ENCODE measurements at regions not wholly inside any gene's neighbourhood (a gene's known extent, or its start where the extent isn't known, plus 50 kb on each side); places are given as distances from the start of the nearest gene placed in this dataset.

- no peak for TF ChIP-seq ATF6 (CRISPR knock-in tag; IDR thresholded peaks at IDR 0.05)
- TF ChIP-seq, protein P1, sequence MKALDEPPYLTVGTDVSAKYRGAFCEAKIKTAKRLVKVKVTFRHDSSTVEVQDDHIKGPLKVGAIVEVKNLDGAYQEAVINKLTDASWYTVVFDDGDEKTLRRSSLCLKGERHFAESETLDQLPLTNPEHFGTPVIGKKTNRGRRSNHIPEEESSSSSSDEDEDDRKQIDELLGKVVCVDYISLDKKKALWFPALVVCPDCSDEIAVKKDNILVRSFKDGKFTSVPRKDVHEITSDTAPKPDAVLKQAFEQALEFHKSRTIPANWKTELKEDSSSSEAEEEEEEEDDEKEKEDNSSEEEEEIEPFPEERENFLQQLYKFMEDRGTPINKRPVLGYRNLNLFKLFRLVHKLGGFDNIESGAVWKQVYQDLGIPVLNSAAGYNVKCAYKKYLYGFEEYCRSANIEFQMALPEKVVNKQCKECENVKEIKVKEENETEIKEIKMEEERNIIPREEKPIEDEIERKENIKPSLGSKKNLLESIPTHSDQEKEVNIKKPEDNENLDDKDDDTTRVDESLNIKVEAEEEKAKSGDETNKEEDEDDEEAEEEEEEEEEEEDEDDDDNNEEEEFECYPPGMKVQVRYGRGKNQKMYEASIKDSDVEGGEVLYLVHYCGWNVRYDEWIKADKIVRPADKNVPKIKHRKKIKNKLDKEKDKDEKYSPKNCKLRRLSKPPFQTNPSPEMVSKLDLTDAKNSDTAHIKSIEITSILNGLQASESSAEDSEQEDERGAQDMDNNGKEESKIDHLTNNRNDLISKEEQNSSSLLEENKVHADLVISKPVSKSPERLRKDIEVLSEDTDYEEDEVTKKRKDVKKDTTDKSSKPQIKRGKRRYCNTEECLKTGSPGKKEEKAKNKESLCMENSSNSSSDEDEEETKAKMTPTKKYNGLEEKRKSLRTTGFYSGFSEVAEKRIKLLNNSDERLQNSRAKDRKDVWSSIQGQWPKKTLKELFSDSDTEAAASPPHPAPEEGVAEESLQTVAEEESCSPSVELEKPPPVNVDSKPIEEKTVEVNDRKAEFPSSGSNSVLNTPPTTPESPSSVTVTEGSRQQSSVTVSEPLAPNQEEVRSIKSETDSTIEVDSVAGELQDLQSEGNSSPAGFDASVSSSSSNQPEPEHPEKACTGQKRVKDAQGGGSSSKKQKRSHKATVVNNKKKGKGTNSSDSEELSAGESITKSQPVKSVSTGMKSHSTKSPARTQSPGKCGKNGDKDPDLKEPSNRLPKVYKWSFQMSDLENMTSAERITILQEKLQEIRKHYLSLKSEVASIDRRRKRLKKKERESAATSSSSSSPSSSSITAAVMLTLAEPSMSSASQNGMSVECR (CRISPR knock-in tag; IDR thresholded peaks at IDR 0.05; ENCODE audit: borderline replicate concordance), result no peak
- TF ChIP-seq TP53 (CRISPR knock-in tag; IDR thresholded peaks at IDR 0.05), result no peak
- no peak for TF ChIP-seq JUN (CRISPR knock-in tag; IDR thresholded peaks at IDR 0.05)
Measured at GRCh38 chrX:13440176-13440575, 120.3 kb upstream of the ATXN3L start (continued).

DNA sequence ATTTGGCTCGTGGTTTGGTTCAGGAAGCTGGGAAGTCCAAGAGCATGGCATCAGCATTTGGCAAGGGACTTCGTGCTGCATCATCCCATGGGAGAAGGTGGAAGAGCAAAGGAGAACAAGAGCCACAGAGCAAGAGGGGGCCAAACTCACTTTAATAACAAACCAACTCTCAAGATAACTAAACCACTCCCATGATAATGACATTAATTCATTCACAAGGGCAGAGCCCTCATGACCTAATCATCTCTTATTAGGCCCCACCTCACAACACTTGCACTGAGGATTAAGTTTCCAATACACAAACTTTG lies 113.4 kb upstream of the ATXN3L start:
- H3K9me3 Mint-ChIP-seq, result peaks cover 6% of the 10 kb centered on the region
- H3K27ac Mint-ChIP-seq, result no peak overlapping the region
- CTCF ChIA-PET, result no interaction called here
- DNase-seq (ENCODE audit: low spot score) (no peak), ATAC-seq (no peak)
- H3K4me3 Mint-ChIP-seq, result no peak overlapping the region
- TF ChIP-seq ZNF281 (CRISPR knock-in tag; IDR thresholded peaks at IDR 0.05) (no peak), CREB1 (CRISPR knock-in tag; IDR thresholded peaks at IDR 0.05) (no peak)
- TF ChIP-seq, protein P2, sequence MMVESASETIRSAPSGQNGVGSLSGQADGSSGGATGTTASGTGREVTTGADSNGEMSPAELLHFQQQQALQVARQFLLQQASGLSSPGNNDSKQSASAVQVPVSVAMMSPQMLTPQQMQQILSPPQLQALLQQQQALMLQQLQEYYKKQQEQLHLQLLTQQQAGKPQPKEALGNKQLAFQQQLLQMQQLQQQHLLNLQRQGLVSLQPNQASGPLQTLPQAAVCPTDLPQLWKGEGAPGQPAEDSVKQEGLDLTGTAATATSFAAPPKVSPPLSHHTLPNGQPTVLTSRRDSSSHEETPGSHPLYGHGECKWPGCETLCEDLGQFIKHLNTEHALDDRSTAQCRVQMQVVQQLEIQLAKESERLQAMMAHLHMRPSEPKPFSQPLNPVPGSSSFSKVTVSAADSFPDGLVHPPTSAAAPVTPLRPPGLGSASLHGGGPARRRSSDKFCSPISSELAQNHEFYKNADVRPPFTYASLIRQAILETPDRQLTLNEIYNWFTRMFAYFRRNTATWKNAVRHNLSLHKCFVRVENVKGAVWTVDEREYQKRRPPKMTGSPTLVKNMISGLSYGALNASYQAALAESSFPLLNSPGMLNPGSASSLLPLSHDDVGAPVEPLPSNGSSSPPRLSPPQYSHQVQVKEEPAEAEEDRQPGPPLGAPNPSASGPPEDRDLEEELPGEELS (CRISPR knock-in tag; IDR thresholded peaks at IDR 0.05), result no peak
- POLR2A ChIA-PET, result no interaction called here
- H3K27me3 Mint-ChIP-seq (ENCODE audit: low read depth), result no peaks in the 10 kb centered on the region
- peaks cover 18% of the 10 kb centered on the region for H3K4me1 Mint-ChIP-seq
- H3K36me3 Mint-ChIP-seq, result 0 out of 2 replicates have a peak, but pooled peaks cover 5% of the 10 kb centered on the region

DNA sequence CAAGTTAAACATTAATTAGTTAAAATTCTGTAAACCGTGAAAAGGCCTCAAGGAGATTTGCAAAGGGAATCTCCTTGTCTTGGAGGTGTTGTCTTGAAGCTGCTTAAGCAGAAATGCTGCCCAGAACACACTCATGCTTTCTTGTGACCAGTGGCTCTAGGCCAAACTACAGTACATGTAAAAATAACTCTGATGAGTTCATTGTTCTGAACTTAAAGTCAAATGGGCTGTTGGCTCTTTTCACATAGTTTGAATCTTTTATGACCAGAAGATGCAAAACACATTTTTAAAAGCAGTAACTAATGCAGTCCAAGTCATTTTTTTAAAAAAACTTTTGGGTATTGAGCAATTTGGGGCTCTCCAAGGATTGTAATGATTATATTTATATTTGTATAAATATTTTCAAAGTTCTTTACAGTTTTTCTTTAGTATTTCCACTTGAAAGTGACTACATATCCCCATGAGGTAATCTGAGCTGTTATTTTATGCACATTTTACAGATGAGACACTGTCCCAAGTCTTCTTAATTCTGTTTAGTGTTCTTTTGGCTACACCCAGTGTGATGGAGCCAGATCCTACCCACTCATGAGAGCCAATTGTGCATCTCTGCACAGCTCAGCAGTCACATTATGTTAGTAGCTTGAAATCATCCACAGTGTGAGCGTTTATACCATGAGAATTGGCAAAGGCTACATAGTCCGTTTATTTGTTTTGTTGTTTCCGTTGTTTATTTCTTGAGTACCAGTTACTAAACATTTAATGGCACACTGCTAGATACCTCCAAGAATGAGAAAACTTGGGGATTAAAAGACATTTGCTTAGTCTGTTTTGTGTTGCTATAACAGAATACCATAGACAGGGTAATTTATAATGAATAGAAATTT lies 112.8 kb upstream of the ATXN3L start:
- H3K9me3 Mint-ChIP-seq, result peaks cover 6% of the 10 kb centered on the region
- TF ChIP-seq CTCF (IDR thresholded peaks at IDR 0.05) (no peak), OVOL2 (CRISPR knock-in tag; IDR thresholded peaks at IDR 0.05; ENCODE audit: borderline replicate concordance) (no peak), ZNF232 (CRISPR knock-in tag; IDR thresholded peaks at IDR 0.05) (no peak), FOXK1 (CRISPR knock-in tag; IDR thresholded peaks at IDR 0.05) (no peak), NFE2L1 (CRISPR knock-in tag; IDR thresholded peaks at IDR 0.05) (no peak), SP1 (CRISPR knock-in tag; conservative IDR thresholded peaks at IDR 0.05) (no peak), NFATC4 (CRISPR knock-in tag; IDR thresholded peaks at IDR 0.05) (no peak)
- TF ChIP-seq, protein P3, sequence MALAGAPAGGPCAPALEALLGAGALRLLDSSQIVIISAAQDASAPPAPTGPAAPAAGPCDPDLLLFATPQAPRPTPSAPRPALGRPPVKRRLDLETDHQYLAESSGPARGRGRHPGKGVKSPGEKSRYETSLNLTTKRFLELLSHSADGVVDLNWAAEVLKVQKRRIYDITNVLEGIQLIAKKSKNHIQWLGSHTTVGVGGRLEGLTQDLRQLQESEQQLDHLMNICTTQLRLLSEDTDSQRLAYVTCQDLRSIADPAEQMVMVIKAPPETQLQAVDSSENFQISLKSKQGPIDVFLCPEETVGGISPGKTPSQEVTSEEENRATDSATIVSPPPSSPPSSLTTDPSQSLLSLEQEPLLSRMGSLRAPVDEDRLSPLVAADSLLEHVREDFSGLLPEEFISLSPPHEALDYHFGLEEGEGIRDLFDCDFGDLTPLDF (CRISPR knock-in tag; IDR thresholded peaks at IDR 0.05), result no peak
- TF ChIP-seq, protein P4, sequence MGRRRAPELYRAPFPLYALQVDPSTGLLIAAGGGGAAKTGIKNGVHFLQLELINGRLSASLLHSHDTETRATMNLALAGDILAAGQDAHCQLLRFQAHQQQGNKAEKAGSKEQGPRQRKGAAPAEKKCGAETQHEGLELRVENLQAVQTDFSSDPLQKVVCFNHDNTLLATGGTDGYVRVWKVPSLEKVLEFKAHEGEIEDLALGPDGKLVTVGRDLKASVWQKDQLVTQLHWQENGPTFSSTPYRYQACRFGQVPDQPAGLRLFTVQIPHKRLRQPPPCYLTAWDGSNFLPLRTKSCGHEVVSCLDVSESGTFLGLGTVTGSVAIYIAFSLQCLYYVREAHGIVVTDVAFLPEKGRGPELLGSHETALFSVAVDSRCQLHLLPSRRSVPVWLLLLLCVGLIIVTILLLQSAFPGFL (CRISPR knock-in tag; IDR thresholded peaks at IDR 0.05; ENCODE audit: borderline replicate concordance), result no peak

More for the DNA sequence above, 112.8 kb upstream of the ATXN3L start:
- ChIA-PET POLR2A (no interaction called here), CTCF (no interaction called here)
- ATAC-seq, result no peak
- Mint-ChIP-seq H3K27me3 (ENCODE audit: low read depth) (no peaks in the 10 kb centered on the region), H3K27ac (no peak overlapping the region), H3K4me3 (no peak overlapping the region), H3K4me1 (peaks cover 24% of the 10 kb centered on the region), H3K36me3 (0 out of 2 replicates have a peak, but pooled peaks cover 5% of the 10 kb centered on the region)
- no peak for DNase-seq (ENCODE audit: low spot score)
